WTC11 (cell line): ENCODE measurements at regions not wholly inside any gene's neighbourhood (a gene's known extent, or its start where the extent isn't known, plus 50 kb on each side); places are given as distances from the start of the nearest gene placed in this dataset.

Experiments
- ELF4 ChIP-seq: sonication (generic); formaldehyde crosslinking; IDR thresholded peaks from 2 replicates; pipeline ENCODE4 v1.8.1; 2022; ENCODE audit warnings: low read depth, mild to moderate bottlenecking, moderate library complexity, missing genetic modification reagents
- GTF2I ChIP-seq: fragments of 250-450 bp; sonication (Bioruptor Pico); conservative IDR thresholded peaks from 2 replicates; pipeline ENCODE4 v1.4.0; 2021; ENCODE audit warnings: mild to moderate bottlenecking
- TF ChIP-seq, protein P1 (sequence below): fragments of 200-600 bp; IDR thresholded peaks from 2 replicates; pipeline ENCODE4 v1.8.0; 2022; ENCODE audit warnings: antibody characterized with exemption

DNA sequence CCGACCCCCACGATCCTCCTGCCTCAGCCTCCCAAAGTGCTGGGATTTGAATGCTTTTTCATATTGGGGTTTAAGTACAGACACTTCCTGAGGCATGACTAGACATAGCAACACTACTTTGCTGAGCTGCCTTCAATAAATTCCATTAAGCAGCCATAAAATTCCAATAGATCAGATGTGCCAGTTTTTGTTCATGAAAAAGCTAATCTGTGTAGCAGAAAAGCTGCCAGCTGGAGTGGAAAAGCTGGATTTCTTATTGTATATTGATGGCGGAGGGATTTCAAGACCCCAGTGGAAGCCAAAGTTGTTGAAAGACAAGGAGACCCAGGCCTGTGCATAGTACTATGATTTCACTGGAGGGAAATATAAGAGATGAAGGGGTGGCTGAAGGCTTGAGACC lies 209.0 kb upstream of the NUDT4 start:
- TF ChIP-seq ELF4 (CRISPR knock-in tag): no peak
- TF ChIP-seq, protein P1, sequence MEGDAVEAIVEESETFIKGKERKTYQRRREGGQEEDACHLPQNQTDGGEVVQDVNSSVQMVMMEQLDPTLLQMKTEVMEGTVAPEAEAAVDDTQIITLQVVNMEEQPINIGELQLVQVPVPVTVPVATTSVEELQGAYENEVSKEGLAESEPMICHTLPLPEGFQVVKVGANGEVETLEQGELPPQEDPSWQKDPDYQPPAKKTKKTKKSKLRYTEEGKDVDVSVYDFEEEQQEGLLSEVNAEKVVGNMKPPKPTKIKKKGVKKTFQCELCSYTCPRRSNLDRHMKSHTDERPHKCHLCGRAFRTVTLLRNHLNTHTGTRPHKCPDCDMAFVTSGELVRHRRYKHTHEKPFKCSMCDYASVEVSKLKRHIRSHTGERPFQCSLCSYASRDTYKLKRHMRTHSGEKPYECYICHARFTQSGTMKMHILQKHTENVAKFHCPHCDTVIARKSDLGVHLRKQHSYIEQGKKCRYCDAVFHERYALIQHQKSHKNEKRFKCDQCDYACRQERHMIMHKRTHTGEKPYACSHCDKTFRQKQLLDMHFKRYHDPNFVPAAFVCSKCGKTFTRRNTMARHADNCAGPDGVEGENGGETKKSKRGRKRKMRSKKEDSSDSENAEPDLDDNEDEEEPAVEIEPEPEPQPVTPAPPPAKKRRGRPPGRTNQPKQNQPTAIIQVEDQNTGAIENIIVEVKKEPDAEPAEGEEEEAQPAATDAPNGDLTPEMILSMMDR: no peak
- no peak for TF ChIP-seq GTF2I (CRISPR knock-in tag)
